K562 (cell line): ENCODE measurements at regions not wholly inside any gene's neighbourhood (a gene's known extent, or its start where the extent isn't known, plus 50 kb on each side); places are given as distances from the start of the nearest gene placed in this dataset.

Experiments
- ARID2 ChIP-seq: fragments of 450-650 bp; IDR thresholded peaks from 2 replicates; pipeline ENCODE4 v1.6.1; 2017; ENCODE audit warnings: antibody characterized with exemption, mild to moderate bottlenecking
- ATF1 ChIP-seq, 2 experiments: fragments of 450-650 bp in 1 of 2; IDR thresholded peaks; 2 replicates each; pipeline ENCODE4 v1.6.1; 2016; ENCODE audit warnings: missing compliant biosample characterization in 1 of 2, missing genetic modification characterization in 1 of 2
- CBX1 ChIP-seq: sonication (generic); IDR thresholded peaks from 2 replicates; pipeline ENCODE4 v1.6.1; 2016; ENCODE audit warnings: antibody characterized with exemption, low read depth, mild to moderate bottlenecking
- CHD7 ChIP-seq: fragments of 200-600 bp; sonication (generic); IDR thresholded peaks from one replicate; pipeline ENCODE4 v1.6.1; 2012; ENCODE audit warnings: mild to moderate bottlenecking, low read depth, low read length, inconsistent platforms
- CREM ChIP-seq: IDR thresholded peaks from 2 replicates; pipeline ENCODE4 v1.6.1; 2014; ENCODE audit warnings: antibody characterized with exemption, low read depth
- EP300 ChIP-seq: IDR thresholded peaks from 2 replicates; pipeline ENCODE4 v1.6.1; 2012; ENCODE audit warnings: low read length, improper control_type of control experiment
- MAFG ChIP-seq: fragments of 450-650 bp; conservative IDR thresholded peaks from 2 replicates; pipeline ENCODE4 v1.6.1; 2016; ENCODE audit warnings: missing genetic modification characterization, missing compliant biosample characterization
- MEF2A ChIP-seq: IDR thresholded peaks from 2 replicates; pipeline ENCODE4 v1.6.1; 2011; ENCODE audit warnings: low read depth, mild to moderate bottlenecking, low read length, moderate library complexity; ENCODE audit not compliant: control insufficient read depth
- NFE2 ChIP-seq: IDR thresholded peaks from 2 replicates; pipeline ENCODE4 v1.6.1; 2014; ENCODE audit warnings: antibody characterized with exemption, low read depth
- SAFB2 ChIP-seq: fragments of 200-400 bp; formaldehyde crosslinking; IDR thresholded peaks from 2 replicates; pipeline ENCODE4 v1.6.1; 2018; ENCODE audit warnings: borderline replicate concordance, low read length, low read depth, moderate library complexity; ENCODE audit not compliant: severe bottlenecking
- U2AF1 ChIP-seq: fragments of 200-400 bp; formaldehyde crosslinking; optimal IDR thresholded peaks from 2 replicates; pipeline ENCODE3; 2017; ENCODE audit warnings: mild to moderate bottlenecking, low read depth, low read length, moderate library complexity
- TF ChIP-seq, protein P1 (sequence below): fragments of 450-650 bp; formaldehyde crosslinking; conservative IDR thresholded peaks from 2 replicates; pipeline ENCODE4 v1.4.0; 2022; ENCODE audit warnings: mild to moderate bottlenecking, missing genetic modification characterization
- TF ChIP-seq, protein P2 (sequence below): sonication (generic); formaldehyde crosslinking; IDR thresholded peaks from 2 replicates; pipeline ENCODE4 v1.8.1; 2023; ENCODE audit warnings: mild to moderate bottlenecking, missing genetic modification reagents, moderate library complexity
- TF ChIP-seq, protein P3 (sequence below): fragments of 250-450 bp; sonication (Bioruptor Pico); IDR thresholded peaks from 2 replicates; pipeline ENCODE4 v1.5.0; 2021

DNA sequence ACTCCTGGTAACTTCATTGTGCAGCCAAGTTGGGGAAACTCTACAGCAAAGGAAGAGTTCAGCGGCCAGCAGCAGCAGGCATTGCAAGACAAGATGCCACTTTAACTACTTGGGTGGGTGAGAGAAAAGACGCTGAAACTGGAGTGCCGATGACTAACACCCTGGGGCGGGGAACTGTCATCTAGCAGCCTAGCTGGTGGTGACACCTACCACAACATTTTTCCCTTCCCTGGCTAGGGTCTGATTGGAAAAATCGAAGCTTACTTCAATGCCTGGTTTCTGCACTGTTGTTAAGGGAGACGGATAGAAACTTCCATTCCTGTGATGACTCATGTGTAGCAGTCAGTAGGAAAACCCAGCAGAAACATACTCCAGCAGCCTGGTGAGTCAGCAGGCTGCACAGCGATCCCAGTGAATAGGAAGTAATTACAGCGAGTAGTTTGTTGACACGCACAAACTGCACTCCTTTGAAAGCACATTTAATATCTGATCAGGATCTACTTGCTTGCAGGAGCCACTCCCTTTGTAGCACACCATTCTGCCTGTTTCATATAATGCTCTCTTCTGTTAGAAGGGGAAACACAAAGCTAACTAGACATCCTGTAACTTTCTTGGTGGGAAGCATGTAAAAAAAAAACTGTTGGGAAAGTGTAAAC lies 62.1 kb upstream of the MAPRE2 start (continued):
- TF ChIP-seq, protein P1, sequence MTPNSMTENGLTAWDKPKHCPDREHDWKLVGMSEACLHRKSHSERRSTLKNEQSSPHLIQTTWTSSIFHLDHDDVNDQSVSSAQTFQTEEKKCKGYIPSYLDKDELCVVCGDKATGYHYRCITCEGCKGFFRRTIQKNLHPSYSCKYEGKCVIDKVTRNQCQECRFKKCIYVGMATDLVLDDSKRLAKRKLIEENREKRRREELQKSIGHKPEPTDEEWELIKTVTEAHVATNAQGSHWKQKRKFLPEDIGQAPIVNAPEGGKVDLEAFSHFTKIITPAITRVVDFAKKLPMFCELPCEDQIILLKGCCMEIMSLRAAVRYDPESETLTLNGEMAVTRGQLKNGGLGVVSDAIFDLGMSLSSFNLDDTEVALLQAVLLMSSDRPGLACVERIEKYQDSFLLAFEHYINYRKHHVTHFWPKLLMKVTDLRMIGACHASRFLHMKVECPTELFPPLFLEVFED (CRISPR knock-in tag), result 0 out of 2 replicates have a peak, but pooled peaks have one; percentile 51
- TF ChIP-seq ATF1 (CRISPR knock-in tag; IDR thresholded peaks at IDR 0.05) (no peak), ATF1 (tag; IDR thresholded peaks at IDR 0.05) (peak; percentile 78), ARID2 (no peak), MEF2A (no peak), NFE2 (peak; percentile 96), EP300 (peak; percentile 62), CREM (peak; percentile 70), MAFG (tag) (peak; percentile 92), CHD7 (no peak), SAFB2 (no peak), U2AF1 (no peak), CBX1 (no peak)
- TF ChIP-seq, protein P2, sequence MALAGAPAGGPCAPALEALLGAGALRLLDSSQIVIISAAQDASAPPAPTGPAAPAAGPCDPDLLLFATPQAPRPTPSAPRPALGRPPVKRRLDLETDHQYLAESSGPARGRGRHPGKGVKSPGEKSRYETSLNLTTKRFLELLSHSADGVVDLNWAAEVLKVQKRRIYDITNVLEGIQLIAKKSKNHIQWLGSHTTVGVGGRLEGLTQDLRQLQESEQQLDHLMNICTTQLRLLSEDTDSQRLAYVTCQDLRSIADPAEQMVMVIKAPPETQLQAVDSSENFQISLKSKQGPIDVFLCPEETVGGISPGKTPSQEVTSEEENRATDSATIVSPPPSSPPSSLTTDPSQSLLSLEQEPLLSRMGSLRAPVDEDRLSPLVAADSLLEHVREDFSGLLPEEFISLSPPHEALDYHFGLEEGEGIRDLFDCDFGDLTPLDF (CRISPR knock-in tag), result 0 out of 2 replicates have a peak, but pooled peaks have one; percentile 41
- TF ChIP-seq, protein P3, sequence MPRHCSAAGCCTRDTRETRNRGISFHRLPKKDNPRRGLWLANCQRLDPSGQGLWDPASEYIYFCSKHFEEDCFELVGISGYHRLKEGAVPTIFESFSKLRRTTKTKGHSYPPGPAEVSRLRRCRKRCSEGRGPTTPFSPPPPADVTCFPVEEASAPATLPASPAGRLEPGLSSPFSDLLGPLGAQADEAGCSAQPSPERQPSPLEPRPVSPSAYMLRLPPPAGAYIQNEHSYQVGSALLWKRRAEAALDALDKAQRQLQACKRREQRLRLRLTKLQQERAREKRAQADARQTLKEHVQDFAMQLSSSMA (CRISPR knock-in tag), result no peak
